ENCODE measurements at regions not wholly inside any gene's neighbourhood (a gene's known extent, or its start where the extent isn't known, plus 50 kb on each side); places are given as distances from the start of the nearest gene placed in this dataset.
"Not testable (repeated sequence)": the region's sequence is repeated elsewhere in the genome, so short reads cannot be mapped to it uniquely, and the experiment has no call there.

- no peak for DNase-seq
Measured at GRCh38 chr15:38992506-38992905, 427.9 kb upstream of the RASGRP1 start.

- no peak for DNase-seq
Measured at GRCh38 chr15:38992930-38993329, 428.3 kb upstream of the RASGRP1 start.

- DNase-seq = no peak
Measured at GRCh38 chr15:38994310-38994709, 429.7 kb upstream of the RASGRP1 start.

GRCh38 chr15:38996111-38996631 is 431.6 kb upstream of the RASGRP1 start:
- no peak for DNase-seq

- no peak for DNase-seq
Measured at GRCh38 chr15:38997841-38998240, 433.2 kb upstream of the RASGRP1 start.

GRCh38 chr15:39000008-39000734 is 435.6 kb upstream of the RASGRP1 start:
- DNase-seq = no peak

- no peak for DNase-seq
Measured at GRCh38 chr15:39009740-39010139, 445.1 kb upstream of the RASGRP1 start.

- not testable (repeated sequence) for DNase-seq
Measured at GRCh38 chr15:39011066-39011465, 446.5 kb upstream of the RASGRP1 start.

GRCh38 chr15:39013262-39013661 is 448.6 kb upstream of the RASGRP1 start:
- no peak for DNase-seq

- no peak for DNase-seq
Measured at GRCh38 chr15:39014682-39015081, 450.1 kb upstream of the RASGRP1 start.

GRCh38 chr15:39016706-39017105 is 452.1 kb upstream of the RASGRP1 start:
- DNase-seq = no peak

- DNase-seq = no peak
Measured at GRCh38 chr15:39018966-39019365, 454.4 kb upstream of the RASGRP1 start.

- DNase-seq = no peak
Measured at GRCh38 chr15:39021341-39021740, 456.7 kb upstream of the RASGRP1 start.

GRCh38 chr15:39022532-39023305 is 458.1 kb upstream of the RASGRP1 start:
- DNase-seq = no peak

GRCh38 chr15:39025321-39025720 is 460.7 kb upstream of the RASGRP1 start:
- no peak for DNase-seq

- no peak for DNase-seq
Measured at GRCh38 chr15:39025881-39026280, 461.3 kb upstream of the RASGRP1 start.

- DNase-seq = no peak
Measured at GRCh38 chr15:39028069-39028468, 463.5 kb upstream of the RASGRP1 start.

- no peak for DNase-seq
Measured at GRCh38 chr15:39029741-39030140, 465.1 kb upstream of the RASGRP1 start.

GRCh38 chr15:39030291-39031070 is 465.9 kb upstream of the RASGRP1 start:
- DNase-seq = no peak

- DNase-seq = no peak
Measured at GRCh38 chr15:39031596-39031995, 467.0 kb upstream of the RASGRP1 start.

- DNase-seq = no peak
Measured at GRCh38 chr15:39034816-39035215, 470.2 kb upstream of the RASGRP1 start.

- not testable (repeated sequence) for DNase-seq
Measured at GRCh38 chr15:39037611-39038010, 473.0 kb upstream of the RASGRP1 start.

- no peak for DNase-seq
Measured at GRCh38 chr15:39040861-39041260, 476.2 kb upstream of the RASGRP1 start.
